ENCODE measurements at regions not wholly inside any gene's neighbourhood (a gene's known extent, or its start where the extent isn't known, plus 50 kb on each side); places are given as distances from the start of the nearest gene placed in this dataset.
A peak's percentile ranks its signal among the peaks of the same experiment; 100 is the strongest.

GRCh38 chr7:22949944-22950343 lies 64.0 kb downstream of the HYCC1 start:
- TF ChIP-seq EZH2 (IDR thresholded peaks at IDR 0.05; ENCODE audit: low read length) (no peak), CTCF (optimal IDR thresholded peaks at IDR 0.05 in 1 of 3, IDR thresholded peaks at IDR 0.05 in 1 of 3, conservative IDR thresholded peaks at IDR 0.05 in 1 of 3; ENCODE audit: extremely low read depth in 1 of 3, insufficient read depth in 2 of 3, low read length in 3 of 3) (peak in 1 of 3 experiments; percentile 8)

GRCh38 chr7:22949221-22949620 lies 64.7 kb downstream of the HYCC1 start:
- no peaks in the 10 kb centered on the region for H3K9me1 ChIP-seq (ENCODE audit: control insufficient read depth, extremely low read depth, insufficient read depth, low read length)
- DNase-seq (ENCODE audit: low read depth, low spot score) (no peak), FAIRE-seq (no peak)

More at GRCh38 chr7:22949944-22950343, 64.0 kb downstream of the HYCC1 start:
- Histone ChIP-seq H3K9me1 (ENCODE audit: control insufficient read depth, extremely low read depth, insufficient read depth, low read length) (no peaks in the 10 kb centered on the region), H2AFZ (ENCODE audit: control insufficient read depth, low read length) (no peak overlapping the region), H3K9ac (ENCODE audit: control insufficient read depth, extremely low read depth, insufficient read depth, low read length) (no peak overlapping the region), H3K79me2 (ENCODE audit: control insufficient read depth, insufficient read depth, low read length) (no peaks in the 10 kb centered on the region), H3K4me2 (ENCODE audit: control insufficient read depth, extremely low read depth, insufficient read depth, low read depth, low read length) (no peak overlapping the region), H3K27me3 (ENCODE audit: control insufficient read depth, extremely low read depth, insufficient read depth, low read length) (no peaks in the 10 kb centered on the region), H3K27ac (ENCODE audit: control insufficient read depth, insufficient read depth, low read length) (no peak overlapping the region), H3K9me3 (ENCODE audit: control insufficient read depth, low read depth, low read length) (no peaks in the 10 kb centered on the region), H4K20me1 (ENCODE audit: control insufficient read depth, extremely low read depth, insufficient read depth, low read length) (no peaks in the 10 kb centered on the region), H3K36me3 (ENCODE audit: control insufficient read depth in 2 of 2, extremely low read depth in 1 of 2, insufficient read depth in 2 of 2, low read length in 2 of 2) (peaks cover 5% of the 10 kb centered on the region in 2 experiments), H3K4me1 (ENCODE audit: control insufficient read depth, extremely low read depth, insufficient read depth, low read length) (no peaks in the 10 kb centered on the region), H3K4me3 (ENCODE audit: control insufficient read depth in 2 of 3, extremely low read depth in 1 of 3, insufficient read depth in 2 of 3, low read depth in 1 of 3, low read length in 3 of 3) (no peak overlapping the region)
- dilution Hi-C loops (cut with MboI; ENCODE audit: extremely low pct_ligation_motif_present, low sequenced_read_pairs) = no loop called here
- FAIRE-seq = no peak
- DNase-seq (ENCODE audit: low read depth, low spot score) = no peak

More at GRCh38 chr7:22949221-22949620, 64.7 kb downstream of the HYCC1 start:
- Histone ChIP-seq H3K79me2 (ENCODE audit: control insufficient read depth, insufficient read depth, low read length) (no peaks in the 10 kb centered on the region), H3K36me3 (ENCODE audit: control insufficient read depth in 2 of 2, extremely low read depth in 1 of 2, insufficient read depth in 2 of 2, low read length in 2 of 2) (peaks cover 7% of the 10 kb centered on the region in 2 experiments), H3K4me2 (ENCODE audit: control insufficient read depth, extremely low read depth, insufficient read depth, low read depth, low read length) (no peak overlapping the region), H3K9me3 (ENCODE audit: control insufficient read depth, low read depth, low read length) (no peaks in the 10 kb centered on the region), H2AFZ (ENCODE audit: control insufficient read depth, low read length) (no peak overlapping the region), H3K9ac (ENCODE audit: control insufficient read depth, extremely low read depth, insufficient read depth, low read length) (no peak overlapping the region), H3K4me1 (ENCODE audit: control insufficient read depth, extremely low read depth, insufficient read depth, low read length) (no peaks in the 10 kb centered on the region), H4K20me1 (ENCODE audit: control insufficient read depth, extremely low read depth, insufficient read depth, low read length) (no peaks in the 10 kb centered on the region), H3K4me3 (ENCODE audit: control insufficient read depth in 2 of 3, extremely low read depth in 1 of 3, insufficient read depth in 2 of 3, low read depth in 1 of 3, low read length in 3 of 3) (no peak overlapping the region), H3K27ac (ENCODE audit: control insufficient read depth, insufficient read depth, low read length) (no peak overlapping the region), H3K27me3 (ENCODE audit: control insufficient read depth, extremely low read depth, insufficient read depth, low read length) (no peaks in the 10 kb centered on the region)
- dilution Hi-C loops (cut with MboI; ENCODE audit: extremely low pct_ligation_motif_present, low sequenced_read_pairs) = no loop called here
- TF ChIP-seq CTCF (optimal IDR thresholded peaks at IDR 0.05 in 1 of 3, IDR thresholded peaks at IDR 0.05 in 1 of 3, conservative IDR thresholded peaks at IDR 0.05 in 1 of 3; ENCODE audit: extremely low read depth in 1 of 3, insufficient read depth in 2 of 3, low read length in 3 of 3) (no peak), EZH2 (IDR thresholded peaks at IDR 0.05; ENCODE audit: low read length) (no peak)
